Testis (tissue), 2 donors: ENCODE measurements at regions not wholly inside any gene's neighbourhood (a gene's known extent, or its start where the extent isn't known, plus 50 kb on each side); places are given as distances from the start of the nearest gene placed in this dataset.

ENCODE experiments used
- DNase-seq: peaks from one replicate; pipeline ENCODE4 v3.0.0-alpha.2; 2019
- H3K27ac ChIP-seq, 2 donors: fragments of 200-600 bp; sonication (generic); one replicate each; pipeline ENCODE4 v1.5.1; 2019
- H3K27me3 ChIP-seq: fragments of 200-600 bp; sonication (generic); one replicate; pipeline ENCODE4 v1.5.1; 2019
- H3K36me3 ChIP-seq: fragments of 200-600 bp; sonication (generic); one replicate; pipeline ENCODE4 v1.5.1; 2017; ENCODE audit warnings: low read depth; ENCODE audit errors: missing control alignments
- H3K4me1 ChIP-seq: fragments of 200-600 bp; sonication (generic); one replicate; pipeline ENCODE4 v1.5.1; 2019
- H3K4me3 ChIP-seq, 2 donors: fragments of 200-600 bp; sonication (generic); one replicate each; pipeline ENCODE4 v1.5.1; 2017 to 2019
- H3K9me3 ChIP-seq: fragments of 200-600 bp; sonication (generic); one replicate; pipeline ENCODE4 v1.5.1; 2017
- POLR2A ChIP-seq: fragments of 450-650 bp; IDR thresholded peaks from one replicate; pipeline ENCODE4 v1.6.1; 2017; ENCODE audit warnings: antibody characterized with exemption, mild to moderate bottlenecking, moderate library complexity
- WGBS, 2 donors: methylation state at CpG; one replicate each; pipeline ENCODE4 v1.1.5; 2018; 5-methylcytosine and 5-hydroxymethylcytosine counted together
- intact Hi-C: fragments of 100-400 bp; cut with DNase I; formaldehyde crosslinking; loops from one replicate; pipeline ENCODE4 v1.15.1; 2023; ENCODE audit warnings: low total_unique reads
- TF ChIP-seq, protein P1 (sequence below), 3 experiments: fragments of 450-650 bp in 2 of 3; fragments of 200-600 bp in 1 of 3; sonication (generic) in 1 of 3; IDR thresholded peaks; one replicate each; pipeline ENCODE4 v1.5.1; 2016 to 2019; ENCODE audit warnings: antibody characterized with exemption in 3 of 3, mild to moderate bottlenecking in 2 of 3, moderate library complexity in 1 of 3

DNA sequence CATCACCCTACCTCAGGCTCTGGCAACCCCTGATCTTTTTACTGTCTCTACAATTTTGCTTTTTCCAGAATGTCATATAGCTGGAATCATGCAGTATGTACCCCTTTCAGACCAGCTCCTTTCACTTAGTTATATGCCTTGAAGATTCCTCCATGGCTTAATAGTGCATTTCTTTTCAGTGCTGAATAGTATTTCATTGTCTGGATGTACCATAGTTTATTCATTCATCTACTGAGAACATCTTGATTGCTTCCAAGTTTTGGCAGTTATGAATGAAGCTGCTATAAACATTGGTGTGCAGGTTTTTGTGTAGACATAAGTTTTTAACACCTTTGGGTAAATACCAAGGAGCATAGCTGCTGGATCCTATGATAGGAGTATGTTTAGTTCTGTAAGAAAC is 50.8 kb upstream of the ANP32A start:
- H3K4me3 ChIP-seq = no peak overlapping the region
- H3K36me3 ChIP-seq = no peaks in the 10 kb centered on the region
- no peak overlapping the region for H3K27ac ChIP-seq
- intact Hi-C loops = loop anchor here (10.0 kb wide), 2 partner anchors 197 to 317 kb away; no protein-coding TSS in a partner anchor
- no peaks in the 10 kb centered on the region for H3K9me3 ChIP-seq
- peaks cover 5% of the 10 kb centered on the region for H3K4me1 ChIP-seq
- DNase-seq = no peak
- TF ChIP-seq, protein P1, sequence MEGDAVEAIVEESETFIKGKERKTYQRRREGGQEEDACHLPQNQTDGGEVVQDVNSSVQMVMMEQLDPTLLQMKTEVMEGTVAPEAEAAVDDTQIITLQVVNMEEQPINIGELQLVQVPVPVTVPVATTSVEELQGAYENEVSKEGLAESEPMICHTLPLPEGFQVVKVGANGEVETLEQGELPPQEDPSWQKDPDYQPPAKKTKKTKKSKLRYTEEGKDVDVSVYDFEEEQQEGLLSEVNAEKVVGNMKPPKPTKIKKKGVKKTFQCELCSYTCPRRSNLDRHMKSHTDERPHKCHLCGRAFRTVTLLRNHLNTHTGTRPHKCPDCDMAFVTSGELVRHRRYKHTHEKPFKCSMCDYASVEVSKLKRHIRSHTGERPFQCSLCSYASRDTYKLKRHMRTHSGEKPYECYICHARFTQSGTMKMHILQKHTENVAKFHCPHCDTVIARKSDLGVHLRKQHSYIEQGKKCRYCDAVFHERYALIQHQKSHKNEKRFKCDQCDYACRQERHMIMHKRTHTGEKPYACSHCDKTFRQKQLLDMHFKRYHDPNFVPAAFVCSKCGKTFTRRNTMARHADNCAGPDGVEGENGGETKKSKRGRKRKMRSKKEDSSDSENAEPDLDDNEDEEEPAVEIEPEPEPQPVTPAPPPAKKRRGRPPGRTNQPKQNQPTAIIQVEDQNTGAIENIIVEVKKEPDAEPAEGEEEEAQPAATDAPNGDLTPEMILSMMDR (IDR thresholded peaks at IDR 0.05) = no peak
- no peak for TF ChIP-seq POLR2A
- H3K27me3 ChIP-seq = no peaks in the 10 kb centered on the region

DNA sequence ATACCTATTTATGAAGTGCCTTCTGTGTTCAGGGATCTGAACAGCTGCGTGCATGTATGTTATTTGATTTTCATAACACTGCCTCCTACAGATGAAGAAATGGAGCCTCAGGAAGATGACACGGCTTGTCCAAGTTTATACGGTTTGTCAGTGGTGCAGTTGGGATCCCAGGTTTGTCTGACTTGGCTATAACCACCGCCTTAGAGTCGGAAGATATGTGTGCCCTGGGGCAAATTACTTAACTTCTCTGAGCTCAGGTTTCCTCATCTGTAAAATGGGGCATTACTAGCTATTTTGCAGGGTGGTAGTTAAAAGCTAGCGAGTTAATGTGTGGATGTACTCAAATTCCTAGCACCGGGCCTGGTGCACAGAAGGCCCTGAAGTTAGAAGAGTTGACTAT is 54.1 kb upstream of the ANP32A start:
- DNase-seq = no peak
- 73 to 80% methylated on average over 6 to 7 of the region's 7 CpGs for WGBS, 2 donors
- Histone ChIP-seq H3K9me3 (no peaks in the 10 kb centered on the region), H3K27me3 (no peaks in the 10 kb centered on the region), H3K36me3 (no peaks in the 10 kb centered on the region), H3K27ac (no peak overlapping the region), H3K4me1 (peaks cover 5% of the 10 kb centered on the region), H3K4me3 (no peak overlapping the region)
- intact Hi-C loops = loop anchor here (10.0 kb wide), 2 partner anchors 200 to 320 kb away; no protein-coding TSS in a partner anchor
- TF ChIP-seq POLR2A = no peak
- TF ChIP-seq, protein P1 (IDR thresholded peaks at IDR 0.05) = no peak

DNA sequence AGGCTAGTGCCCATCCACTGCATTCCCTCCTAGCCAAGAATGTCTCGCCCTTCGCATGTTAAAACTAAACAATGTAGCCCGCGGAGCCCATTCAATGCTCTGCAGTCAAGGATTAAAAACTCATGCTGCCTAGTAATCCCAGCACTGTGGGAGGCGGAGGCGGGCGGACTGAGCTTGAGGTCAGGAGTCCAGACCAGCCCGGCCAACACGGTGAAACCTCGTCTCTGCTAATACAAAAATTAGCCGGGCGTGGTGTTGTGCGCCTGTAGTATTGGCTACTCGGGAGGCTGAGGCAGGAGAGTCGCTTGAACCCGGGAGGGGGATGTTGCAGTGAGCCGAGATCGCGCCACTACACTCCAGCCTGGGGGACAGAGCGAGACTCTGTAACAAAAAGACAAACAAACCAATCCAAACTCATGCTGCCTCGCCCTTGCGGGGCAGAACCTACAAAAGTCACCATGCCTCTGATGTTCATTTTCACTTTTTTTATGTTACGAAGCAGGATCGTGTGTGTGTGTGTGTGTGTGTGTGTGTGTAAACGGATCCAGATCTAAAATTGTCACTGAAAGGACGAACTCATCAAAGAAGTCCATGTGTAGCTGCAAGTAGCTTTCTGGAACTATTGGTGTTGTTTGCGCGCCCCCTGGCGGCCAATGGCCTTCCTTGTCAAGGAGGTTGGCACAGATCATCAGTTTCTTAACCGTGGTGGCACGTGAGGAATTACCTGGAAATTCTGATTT is 54.8 kb upstream of the SPESP1 start:
- 5 to 6% methylated on average over 26 to 31 of the region's 31 CpGs for WGBS, 2 donors
- peak; percentile 97 for DNase-seq
- no peak for TF ChIP-seq POLR2A
- TF ChIP-seq, protein P1 (IDR thresholded peaks at IDR 0.05) = peak; percentile 90 to 96 (median 93)
- intact Hi-C loops = loop anchor here (10.0 kb wide), 2 partner anchors 201 to 321 kb away; no protein-coding TSS in a partner anchor
- H3K4me3 ChIP-seq = peak overlapping the region in 1 of 2 donors; percentile 15
- no peaks in the 10 kb centered on the region for H3K36me3 ChIP-seq
- no peaks in the 10 kb centered on the region for H3K27me3 ChIP-seq
- H3K27ac ChIP-seq = no peak overlapping the region
- peaks cover 5% of the 10 kb centered on the region for H3K4me1 ChIP-seq
- H3K9me3 ChIP-seq = no peaks in the 10 kb centered on the region

DNA sequence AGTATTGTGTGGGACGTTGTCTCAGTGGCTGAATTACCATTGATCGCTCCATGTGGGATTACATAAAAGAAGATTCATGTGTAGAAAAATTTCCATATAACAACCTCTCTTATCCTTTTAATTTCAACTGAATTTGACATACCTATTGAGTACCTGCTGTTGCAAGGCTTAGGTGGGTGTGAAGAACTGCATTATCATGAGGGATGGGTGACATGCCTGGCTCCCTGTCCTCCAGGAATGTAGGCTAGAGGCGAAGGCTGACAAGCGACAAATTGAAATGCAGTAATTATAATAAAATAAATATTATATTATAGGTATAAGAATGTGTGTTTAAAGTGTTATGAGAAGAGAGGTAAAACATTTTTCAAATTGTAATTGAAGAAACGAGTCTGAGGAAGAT is 52.7 kb upstream of the SPESP1 start:
- WGBS, 2 donors = 93 to 94% methylated on average over 5 of the region's 5 CpGs
- DNase-seq = no peak

More for the DNA sequence above, 52.7 kb upstream of the SPESP1 start:
- no peaks in the 10 kb centered on the region for H3K27me3 ChIP-seq
- H3K9me3 ChIP-seq = no peaks in the 10 kb centered on the region
- H3K4me3 ChIP-seq = no peak overlapping the region
- intact Hi-C loops = loop anchor here (10.0 kb wide), 2 partner anchors 203 to 323 kb away; no protein-coding TSS in a partner anchor
- TF ChIP-seq, protein P1 (IDR thresholded peaks at IDR 0.05) = no peak
- no peak for TF ChIP-seq POLR2A
- H3K36me3 ChIP-seq = no peaks in the 10 kb centered on the region
- no peak overlapping the region for H3K27ac ChIP-seq
- peaks cover 5% of the 10 kb centered on the region for H3K4me1 ChIP-seq
